GM23248 (cell line): ENCODE measurements at regions not wholly inside any gene's neighbourhood (a gene's known extent, or its start where the extent isn't known, plus 50 kb on each side); places are given as distances from the start of the nearest gene placed in this dataset.

Source experiments
- EZH2 ChIP-seq: fragments of 200-600 bp; sonication (generic); IDR thresholded peaks from 2 replicates; pipeline ENCODE4 v1.6.1; 2018; ENCODE audit warnings: antibody characterized with exemption, mild to moderate bottlenecking; ENCODE audit not compliant: insufficient read depth, poor library complexity, severe bottlenecking
- EZH2phosphoT487 ChIP-seq: fragments of 200-600 bp; sonication (generic); IDR thresholded peaks from 2 replicates; pipeline ENCODE4 v1.6.1; 2018; ENCODE audit warnings: antibody characterized with exemption, moderate library complexity, mild to moderate bottlenecking, low read depth; ENCODE audit not compliant: insufficient read depth

GRCh38 chr17:70407506-70407905 lies 238.2 kb downstream of the KCNJ2 start:
- TF ChIP-seq EZH2 (no peak), EZH2phosphoT487 (no peak)
